ENCODE measurements at regions not wholly inside any gene's neighbourhood (a gene's known extent, or its start where the extent isn't known, plus 50 kb on each side); places are given as distances from the start of the nearest gene placed in this dataset.

DNA sequence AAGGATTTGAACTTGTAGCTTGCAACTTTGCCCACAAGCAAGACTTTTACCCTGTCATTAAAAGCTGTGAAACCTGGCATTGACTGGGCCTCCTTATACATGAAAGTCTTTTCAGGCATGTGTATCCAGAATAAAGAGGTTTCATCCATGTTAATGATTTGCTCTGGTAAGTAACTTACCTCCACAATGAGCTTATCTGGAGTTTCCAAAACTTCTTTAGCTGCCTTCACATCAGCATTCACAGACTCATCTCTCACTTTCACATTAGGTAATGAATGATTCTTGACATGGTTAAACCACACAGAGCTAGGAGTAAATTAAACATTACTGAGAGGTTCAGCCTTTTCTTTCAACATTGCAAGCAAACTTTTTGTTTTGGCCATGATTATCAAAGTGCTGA, 234.4 kb upstream of the CLEC14A start:
- TF ChIP-seq, protein P1, sequence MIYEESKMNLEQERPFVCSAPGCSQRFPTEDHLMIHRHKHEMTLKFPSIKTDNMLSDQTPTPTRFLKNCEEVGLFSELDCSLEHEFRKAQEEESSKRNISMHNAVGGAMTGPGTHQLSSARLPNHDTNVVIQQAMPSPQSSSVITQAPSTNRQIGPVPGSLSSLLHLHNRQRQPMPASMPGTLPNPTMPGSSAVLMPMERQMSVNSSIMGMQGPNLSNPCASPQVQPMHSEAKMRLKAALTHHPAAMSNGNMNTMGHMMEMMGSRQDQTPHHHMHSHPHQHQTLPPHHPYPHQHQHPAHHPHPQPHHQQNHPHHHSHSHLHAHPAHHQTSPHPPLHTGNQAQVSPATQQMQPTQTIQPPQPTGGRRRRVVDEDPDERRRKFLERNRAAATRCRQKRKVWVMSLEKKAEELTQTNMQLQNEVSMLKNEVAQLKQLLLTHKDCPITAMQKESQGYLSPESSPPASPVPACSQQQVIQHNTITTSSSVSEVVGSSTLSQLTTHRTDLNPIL (CRISPR knock-in tag; IDR thresholded peaks at IDR 0.05; ENCODE audit: low read depth), result no peak
- TF ChIP-seq ZFP30 (CRISPR knock-in tag; IDR thresholded peaks at IDR 0.05), result no peak
- TF ChIP-seq GLIS3 (CRISPR knock-in tag; IDR thresholded peaks at IDR 0.05), result no peak

Data from SK-N-SH treated with all-trans-retinoic acid at 6 μM for 48 hours (cell line).